Mesothelial cell of epicardium (in vitro differentiated cells): ENCODE measurements at regions not wholly inside any gene's neighbourhood (a gene's known extent, or its start where the extent isn't known, plus 50 kb on each side); places are given as distances from the start of the nearest gene placed in this dataset.

ENCODE experiments used
- DNase-seq, 2 experiments: peaks; one replicate each; pipeline ENCODE4 v3.0.0; 2021; ENCODE audit warnings: low spot score in 2 of 2; ENCODE audit not compliant: unreplicated experiment in 2 of 2
- H3K27ac Mint-ChIP-seq: 2 replicates; pipeline ENCODE4 v1.8.0; 2021; ENCODE audit warnings: mixed read lengths
- H3K27me3 Mint-ChIP-seq: 2 replicates; pipeline ENCODE4 v1.8.0; 2021; ENCODE audit warnings: low read depth, mixed read lengths
- H3K36me3 Mint-ChIP-seq: 2 replicates; pipeline ENCODE4 v1.8.0; 2021; ENCODE audit warnings: mixed read lengths
- H3K4me1 Mint-ChIP-seq: 2 replicates; pipeline ENCODE4 v1.8.0; 2021; ENCODE audit warnings: mixed read lengths
- H3K4me3 Mint-ChIP-seq: 2 replicates; pipeline ENCODE4 v1.8.0; 2021; ENCODE audit warnings: mild to moderate bottlenecking, moderate library complexity, mixed read lengths
- H3K9me3 Mint-ChIP-seq: 2 replicates; pipeline ENCODE4 v1.8.0; 2021; ENCODE audit warnings: mixed read lengths
- CTCF ChIP-seq: fragments of 200-600 bp; sonication (generic); IDR thresholded peaks from one replicate; pipeline ENCODE4 v1.5.0; 2021; ENCODE audit warnings: antibody characterized with exemption; ENCODE audit not compliant: unreplicated experiment

- H3K27ac Mint-ChIP-seq, result no peak overlapping the region
- H3K9me3 Mint-ChIP-seq, result peaks cover 11% of the 10 kb centered on the region
- no peaks in the 10 kb centered on the region for H3K36me3 Mint-ChIP-seq
- H3K4me3 Mint-ChIP-seq, result no peak overlapping the region
- H3K4me1 Mint-ChIP-seq, result no peaks in the 10 kb centered on the region
- TF ChIP-seq CTCF, result no peak
- no peaks in the 10 kb centered on the region for H3K27me3 Mint-ChIP-seq
- no peak for DNase-seq
Observed at GRCh38 chr6:140594806-140595128, 1220.3 kb upstream of the CITED2 start.

- Mint-ChIP-seq H3K27me3 (no peaks in the 10 kb centered on the region), H3K4me1 (no peaks in the 10 kb centered on the region), H3K4me3 (no peak overlapping the region), H3K9me3 (peaks cover 8% of the 10 kb centered on the region), H3K36me3 (no peaks in the 10 kb centered on the region), H3K27ac (no peak overlapping the region)
- DNase-seq, result no peak
- TF ChIP-seq CTCF, result no peak
Observed at GRCh38 chr6:140592877-140593276, 1218.4 kb upstream of the CITED2 start.

- no peak for TF ChIP-seq CTCF
- Mint-ChIP-seq H3K4me3 (no peak overlapping the region), H3K36me3 (peaks cover 5% of the 10 kb centered on the region), H3K27me3 (no peaks in the 10 kb centered on the region), H3K9me3 (peaks cover 18% of the 10 kb centered on the region), H3K4me1 (no peaks in the 10 kb centered on the region), H3K27ac (no peak overlapping the region)
- DNase-seq, result no peak
Observed at GRCh38 chr6:140590641-140591040, 1216.2 kb upstream of the CITED2 start.

GRCh38 chr6:140586426-140587061 is 1212.1 kb upstream of the CITED2 start:
- TF ChIP-seq CTCF, result no peak
- no peak for DNase-seq
- peaks cover 5% of the 10 kb centered on the region for H3K36me3 Mint-ChIP-seq
- no peaks in the 10 kb centered on the region for H3K27me3 Mint-ChIP-seq
- no peak overlapping the region for H3K27ac Mint-ChIP-seq
- no peak overlapping the region for H3K4me3 Mint-ChIP-seq
- H3K4me1 Mint-ChIP-seq, result no peaks in the 10 kb centered on the region
- H3K9me3 Mint-ChIP-seq, result peaks cover 18% of the 10 kb centered on the region

- no peak for TF ChIP-seq CTCF
- Mint-ChIP-seq H3K4me1 (peaks cover under 1% of the 10 kb centered on the region), H3K4me3 (no peak overlapping the region), H3K36me3 (peaks cover under 1% of the 10 kb centered on the region), H3K9me3 (peaks cover 13% of the 10 kb centered on the region), H3K27ac (no peak overlapping the region), H3K27me3 (no peaks in the 10 kb centered on the region)
- no peak for DNase-seq
Observed at GRCh38 chr6:140581601-140582000, 1207.2 kb upstream of the CITED2 start.

GRCh38 chr6:140579918-140580317 is 1205.5 kb upstream of the CITED2 start:
- Mint-ChIP-seq H3K4me3 (no peak overlapping the region), H3K36me3 (no peaks in the 10 kb centered on the region)

More at GRCh38 chr6:140579918-140580317, 1205.5 kb upstream of the CITED2 start:
- no peak overlapping the region for H3K27ac Mint-ChIP-seq
- peaks cover 5% of the 10 kb centered on the region for H3K4me1 Mint-ChIP-seq
- H3K27me3 Mint-ChIP-seq, result no peaks in the 10 kb centered on the region
- peaks cover 11% of the 10 kb centered on the region for H3K9me3 Mint-ChIP-seq
- DNase-seq, result no peak
- TF ChIP-seq CTCF, result no peak
